OCI-LY3 (cell line): ENCODE measurements at regions not wholly inside any gene's neighbourhood (a gene's known extent, or its start where the extent isn't known, plus 50 kb on each side); places are given as distances from the start of the nearest gene placed in this dataset.

Source experiments
- H2AFZ ChIP-seq: fragments of 200-600, 300-600 bp; shearing (Covaris generic); 2 replicates; pipeline ENCODE4 v1.6.0; 2014; ENCODE audit warnings: antibody characterized with exemption, low read depth, low read length
- H3K27ac ChIP-seq: fragments of 200-600, 300-600 bp; sonication (generic); 2 replicates; pipeline ENCODE4 v1.5.1; 2014; ENCODE audit warnings: mild to moderate bottlenecking, low read length, moderate library complexity, mixed read lengths
- H3K27me3 ChIP-seq: fragments of 200-600, 300-600 bp; sonication (generic); 2 replicates; pipeline ENCODE4 v1.6.1; 2014; ENCODE audit warnings: low read depth, low read length, mixed read lengths
- H3K36me3 ChIP-seq: fragments of 200-600, 300-600 bp; sonication (generic); replicated peaks from 2 replicates; pipeline ENCODE3; 2014; ENCODE audit warnings: low read depth, low read length, mixed read lengths
- H3K4me1 ChIP-seq: fragments of 300-600, 200-600 bp; sonication (generic); 2 replicates; pipeline ENCODE4 v1.6.1; 2014; ENCODE audit warnings: low read length, mixed read lengths
- H3K4me2 ChIP-seq: fragments of 200-600, 300-600 bp; sonication (generic); 2 replicates; pipeline ENCODE4 v1.6.1; 2014; ENCODE audit warnings: low read length, mixed read lengths
- H3K4me3 ChIP-seq: fragments of 300-600, 200-600 bp; sonication (generic); 2 replicates; pipeline ENCODE4 v1.5.1; 2014; ENCODE audit warnings: antibody characterized with exemption, mild to moderate bottlenecking, low read length, moderate library complexity
- H3K79me2 ChIP-seq: fragments of 300-600, 200-600 bp; shearing (Covaris generic); 2 replicates; pipeline ENCODE4 v1.6.1; 2014; ENCODE audit warnings: mild to moderate bottlenecking, low read length, mixed read lengths
- H3K9ac ChIP-seq: fragments of 300-600, 200-600 bp; shearing (Covaris generic); 2 replicates; pipeline ENCODE4 v1.6.0; 2014; ENCODE audit warnings: mild to moderate bottlenecking, low read length, moderate library complexity
- H3K9me3 ChIP-seq: fragments of 200-600, 300-600 bp; shearing (Covaris generic); 2 replicates; pipeline ENCODE4 v1.6.1; 2014; ENCODE audit warnings: low read length, mixed read lengths; ENCODE audit not compliant: insufficient read depth
- H4K20me1 ChIP-seq: fragments of 200-600, 300-600 bp; sonication (generic); 2 replicates; pipeline ENCODE4 v1.6.1; 2016; ENCODE audit warnings: low read length, mixed read lengths; ENCODE audit not compliant: insufficient read depth
- EZH2phosphoT487 ChIP-seq: fragments of 200-600 bp; shearing (Covaris generic); IDR thresholded peaks from 2 replicates; pipeline ENCODE4 v1.6.1; 2018; ENCODE audit warnings: antibody characterized with exemption, mixed run types, low read depth
- TF ChIP-seq, protein P1 (sequence below): fragments of 200-600, 300-600 bp; sonication (generic); IDR thresholded peaks from 2 replicates; pipeline ENCODE4 v1.5.1; 2014; ENCODE audit warnings: antibody characterized with exemption, low read length, low read depth

DNA sequence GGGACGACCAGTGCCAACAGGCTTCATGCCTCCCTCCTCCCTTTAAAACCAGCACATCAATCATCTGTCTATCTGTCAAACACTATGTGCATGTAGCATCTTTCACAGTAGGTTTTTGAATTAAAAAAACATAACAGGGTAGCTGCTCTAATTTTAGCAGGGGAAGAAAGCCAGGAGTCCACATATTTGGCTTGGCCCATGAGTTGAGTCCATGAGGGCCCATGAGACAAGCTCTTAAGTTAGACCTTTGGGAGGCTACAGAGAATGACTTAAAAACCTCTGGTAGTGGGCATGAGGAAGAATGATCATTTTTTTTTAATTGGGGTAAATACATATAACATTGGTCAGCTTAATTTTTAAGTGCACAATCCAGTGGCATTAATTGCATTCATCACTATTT, 194.9 kb downstream of the UTRN start:
- TF ChIP-seq, protein P1, sequence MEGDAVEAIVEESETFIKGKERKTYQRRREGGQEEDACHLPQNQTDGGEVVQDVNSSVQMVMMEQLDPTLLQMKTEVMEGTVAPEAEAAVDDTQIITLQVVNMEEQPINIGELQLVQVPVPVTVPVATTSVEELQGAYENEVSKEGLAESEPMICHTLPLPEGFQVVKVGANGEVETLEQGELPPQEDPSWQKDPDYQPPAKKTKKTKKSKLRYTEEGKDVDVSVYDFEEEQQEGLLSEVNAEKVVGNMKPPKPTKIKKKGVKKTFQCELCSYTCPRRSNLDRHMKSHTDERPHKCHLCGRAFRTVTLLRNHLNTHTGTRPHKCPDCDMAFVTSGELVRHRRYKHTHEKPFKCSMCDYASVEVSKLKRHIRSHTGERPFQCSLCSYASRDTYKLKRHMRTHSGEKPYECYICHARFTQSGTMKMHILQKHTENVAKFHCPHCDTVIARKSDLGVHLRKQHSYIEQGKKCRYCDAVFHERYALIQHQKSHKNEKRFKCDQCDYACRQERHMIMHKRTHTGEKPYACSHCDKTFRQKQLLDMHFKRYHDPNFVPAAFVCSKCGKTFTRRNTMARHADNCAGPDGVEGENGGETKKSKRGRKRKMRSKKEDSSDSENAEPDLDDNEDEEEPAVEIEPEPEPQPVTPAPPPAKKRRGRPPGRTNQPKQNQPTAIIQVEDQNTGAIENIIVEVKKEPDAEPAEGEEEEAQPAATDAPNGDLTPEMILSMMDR = no peak
- TF ChIP-seq EZH2phosphoT487 = no peak
- no peaks in the 10 kb centered on the region for H3K36me3 ChIP-seq
- no peak overlapping the region for H3K27ac ChIP-seq
- H4K20me1 ChIP-seq = no peaks in the 10 kb centered on the region
- H3K4me2 ChIP-seq = no peak overlapping the region
- no peak overlapping the region for H3K4me3 ChIP-seq
- no peak overlapping the region for H2AFZ ChIP-seq
- no peaks in the 10 kb centered on the region for H3K9me3 ChIP-seq
- no peaks in the 10 kb centered on the region for H3K27me3 ChIP-seq
- no peaks in the 10 kb centered on the region for H3K4me1 ChIP-seq
- H3K79me2 ChIP-seq = no peaks in the 10 kb centered on the region
- no peak overlapping the region for H3K9ac ChIP-seq

DNA sequence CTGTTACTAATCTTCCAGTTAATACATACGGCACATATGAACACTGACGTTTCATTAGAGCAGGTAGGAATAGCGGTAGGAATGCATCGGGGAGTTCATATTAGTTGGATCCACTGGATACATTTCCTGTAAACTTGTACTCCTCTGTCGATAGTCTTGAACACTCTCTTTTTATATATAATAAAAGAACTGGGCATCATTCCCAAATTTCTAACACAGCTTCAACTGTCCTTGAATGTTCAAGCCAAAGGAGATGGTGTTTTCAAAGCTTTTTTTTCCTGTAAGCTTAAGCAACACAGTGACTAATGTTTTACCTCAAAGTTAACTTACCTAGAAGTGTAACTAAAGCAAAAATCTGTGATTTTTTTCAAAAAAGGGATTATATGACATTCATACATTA, 195.3 kb downstream of the UTRN start:
- Histone ChIP-seq H3K9ac (no peak overlapping the region), H2AFZ (no peak overlapping the region), H3K27me3 (no peaks in the 10 kb centered on the region), H3K4me1 (no peaks in the 10 kb centered on the region), H3K4me2 (no peak overlapping the region), H4K20me1 (no peaks in the 10 kb centered on the region), H3K4me3 (no peak overlapping the region), H3K9me3 (no peaks in the 10 kb centered on the region), H3K79me2 (no peaks in the 10 kb centered on the region), H3K27ac (no peak overlapping the region), H3K36me3 (no peaks in the 10 kb centered on the region)
- TF ChIP-seq, protein P1 = no peak
- TF ChIP-seq EZH2phosphoT487 = no peak

DNA sequence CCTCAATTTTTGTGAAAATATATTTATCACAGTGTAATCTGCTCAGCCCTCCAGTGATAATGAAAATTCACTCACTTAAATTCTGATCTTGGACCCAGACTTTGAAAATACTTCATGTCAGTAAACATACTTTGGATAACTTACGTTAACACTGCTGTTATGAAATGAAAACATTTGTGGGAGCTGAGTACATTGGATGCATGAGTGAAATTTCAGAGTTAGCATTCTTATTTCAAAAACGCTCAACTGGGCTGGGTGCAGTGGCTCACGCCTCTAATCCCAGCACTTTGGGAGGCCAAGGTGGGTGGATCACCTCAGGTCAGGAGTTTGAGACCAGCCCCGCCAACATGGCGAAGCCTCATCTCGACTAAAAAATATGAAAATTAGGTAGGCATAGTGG, 196.4 kb downstream of the UTRN start:
- H3K9me3 ChIP-seq = no peaks in the 10 kb centered on the region
- H3K4me1 ChIP-seq = no peaks in the 10 kb centered on the region
- H3K27ac ChIP-seq = no peak overlapping the region
- no peaks in the 10 kb centered on the region for H3K36me3 ChIP-seq
- no peaks in the 10 kb centered on the region for H3K79me2 ChIP-seq
- no peaks in the 10 kb centered on the region for H4K20me1 ChIP-seq
- H2AFZ ChIP-seq = no peak overlapping the region
- H3K27me3 ChIP-seq = no peaks in the 10 kb centered on the region
- H3K4me3 ChIP-seq = no peak overlapping the region
- TF ChIP-seq EZH2phosphoT487 = no peak
- TF ChIP-seq, protein P1 = no peak
- no peak overlapping the region for H3K4me2 ChIP-seq
- H3K9ac ChIP-seq = no peak overlapping the region

DNA sequence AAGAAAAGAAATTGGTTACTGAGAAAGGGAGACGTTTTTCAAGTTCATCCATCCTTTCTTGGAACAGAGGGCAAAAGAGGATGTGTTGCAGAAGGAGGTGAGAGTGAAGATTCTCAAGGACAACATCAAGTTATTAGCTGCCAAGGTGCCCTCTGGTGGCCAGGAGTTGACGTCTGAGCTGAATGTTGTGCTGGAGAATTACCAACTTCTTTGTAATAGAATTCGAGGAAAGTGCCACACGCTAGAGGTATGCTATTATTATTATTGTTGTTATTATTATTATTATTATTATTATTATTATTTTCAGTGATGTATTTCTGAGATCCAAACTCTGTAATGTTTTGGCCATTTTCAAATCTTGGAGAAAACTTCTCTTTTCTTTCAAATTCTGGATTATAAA, 197.0 kb downstream of the UTRN start:
- Histone ChIP-seq H3K36me3 (no peaks in the 10 kb centered on the region), H3K4me2 (no peak overlapping the region), H3K27me3 (no peaks in the 10 kb centered on the region), H3K4me1 (no peaks in the 10 kb centered on the region), H3K9me3 (no peaks in the 10 kb centered on the region), H3K27ac (no peak overlapping the region), H3K9ac (no peak overlapping the region), H4K20me1 (no peaks in the 10 kb centered on the region), H2AFZ (no peak overlapping the region), H3K4me3 (no peak overlapping the region), H3K79me2 (no peaks in the 10 kb centered on the region)
- TF ChIP-seq EZH2phosphoT487 = no peak
- TF ChIP-seq, protein P1 = peak; percentile 56
